OCI-LY7 (cell line): ENCODE measurements at regions not wholly inside any gene's neighbourhood (a gene's known extent, or its start where the extent isn't known, plus 50 kb on each side); places are given as distances from the start of the nearest gene placed in this dataset.

ENCODE experiments used
- BruUV-seq: library from RNA; stranded (reverse); fragments of 400-500 nt; replicated peaks from 2 replicates; lab custom pipeline; 2021; lab: Mats Ljungman, UMichigan
- CTCF ChIA-PET: fragments of 300-600 bp; sonication (Branson Sonifier 250); formaldehyde crosslinking; loops from one replicate; lab custom pipeline; 2022; ENCODE audit warnings: antibody characterized with exemption; ENCODE audit not compliant: unreplicated experiment; lab: Charles Lee
- POLR2A ChIA-PET: fragments of 300-600 bp; sonication (Branson Sonifier 250); formaldehyde crosslinking; loops from one replicate; lab custom pipeline; 2022; ENCODE audit warnings: antibody characterized with exemption; lab: Charles Lee
- DNase-seq: peaks from one replicate; pipeline ENCODE4 v3.0.0-alpha.2; 2015; ENCODE audit warnings: low spot score
- H2AFZ ChIP-seq: fragments of 200-600 bp; sonication (generic), shearing (Covaris generic); 2 replicates; pipeline ENCODE4 v1.6.1; 2014; ENCODE audit warnings: mild to moderate bottlenecking, antibody characterized with exemption, low read length, moderate library complexity
- H3K27ac ChIP-seq: fragments of 200-600 bp; sonication (generic); 2 replicates; pipeline ENCODE4 v1.5.1; 2014; ENCODE audit warnings: mixed run types, low read depth, mild to moderate bottlenecking, moderate library complexity, low read length, inconsistent platforms; ENCODE audit not compliant: poor library complexity, severe bottlenecking
- H3K36me3 ChIP-seq: fragments of 200-600 bp; sonication (generic); 2 replicates; pipeline ENCODE4 v1.6.1; 2014; ENCODE audit warnings: mild to moderate bottlenecking, antibody characterized with exemption, low read length, moderate library complexity, mixed read lengths; ENCODE audit not compliant: insufficient read depth
- H3K4me1 ChIP-seq: fragments of 200-600 bp; sonication (generic); 2 replicates; pipeline ENCODE4 v1.5.1; 2014; ENCODE audit warnings: mild to moderate bottlenecking, low read length; ENCODE audit not compliant: insufficient read depth, poor library complexity, severe bottlenecking
- H3K4me2 ChIP-seq: fragments of 200-600 bp; sonication (generic); 2 replicates; pipeline ENCODE4 v1.6.1; 2014; ENCODE audit warnings: mild to moderate bottlenecking, low read length
- H3K4me3 ChIP-seq: fragments of 200-600 bp; sonication (generic); 2 replicates; pipeline ENCODE4 v1.5.1; 2014; ENCODE audit warnings: mild to moderate bottlenecking, low read depth, low read length; ENCODE audit not compliant: poor library complexity, severe bottlenecking
- H3K79me2 ChIP-seq: fragments of 200-600 bp; sonication (generic); 2 replicates; pipeline ENCODE4 v1.6.1; 2016; ENCODE audit warnings: low read depth, mild to moderate bottlenecking, low read length, moderate library complexity, mixed read lengths; ENCODE audit not compliant: insufficient read depth
- H3K9me2 ChIP-seq: fragments of 200-600 bp; sonication (generic); 2 replicates; pipeline ENCODE4 v1.6.1; 2016; ENCODE audit warnings: mild to moderate bottlenecking, low read length, mixed read lengths; ENCODE audit not compliant: insufficient read depth
- H3K9me3 ChIP-seq: fragments of 200-600 bp; sonication (generic); 2 replicates; pipeline ENCODE4 v1.6.1; 2014; ENCODE audit warnings: mild to moderate bottlenecking, mixed run types, low read length, mixed read lengths
- H4K20me1 ChIP-seq: fragments of 200-600 bp; sonication (generic); 2 replicates; pipeline ENCODE4 v1.6.1; 2014; ENCODE audit warnings: mild to moderate bottlenecking, antibody characterized with exemption, low read length, moderate library complexity, mixed read lengths; ENCODE audit not compliant: insufficient read depth
- CTCF ChIP-seq: fragments of 200-600 bp; sonication (generic); conservative IDR thresholded peaks from 2 replicates; pipeline ENCODE4 v1.5.1; 2014; ENCODE audit warnings: mild to moderate bottlenecking, antibody characterized with exemption, low read length, moderate library complexity, mixed read lengths
- EZH2phosphoT487 ChIP-seq: fragments of 200-600 bp; sonication (generic); IDR thresholded peaks from 2 replicates; pipeline ENCODE4 v1.6.1; 2018; ENCODE audit warnings: low read depth, borderline replicate concordance, mild to moderate bottlenecking, mixed run types, antibody characterized with exemption, low read length, moderate library complexity, mixed read lengths
- intact Hi-C: fragments of 100-400 bp; cut with micrococcal nuclease; formaldehyde crosslinking; loops from one replicate; pipeline ENCODE4 v1.10.0; 2022; ENCODE audit not compliant: unreplicated experiment

GRCh38 chr7:26930845-26931244 lies 66.5 kb upstream of the SKAP2 start:
- no TSS peak for BruUV-seq
- H2AFZ ChIP-seq: no peak overlapping the region
- H4K20me1 ChIP-seq: no peaks in the 10 kb centered on the region
- POLR2A ChIA-PET: interaction anchor here (0.7 kb wide), 1 partner anchor 71 kb away, joined by 10 read pairs; no protein-coding TSS in a partner anchor
- intact Hi-C loops: no loop called here
- no peaks in the 10 kb centered on the region for H3K9me2 ChIP-seq
- no peak overlapping the region for H3K4me2 ChIP-seq
- H3K36me3 ChIP-seq: no peaks in the 10 kb centered on the region
- DNase-seq: no peak
- no peak overlapping the region for H3K4me3 ChIP-seq
- CTCF ChIA-PET: no interaction called here
- H3K27ac ChIP-seq: no peak overlapping the region
- H3K4me1 ChIP-seq: no peaks in the 10 kb centered on the region
- no peaks in the 10 kb centered on the region for H3K79me2 ChIP-seq
- TF ChIP-seq CTCF (no peak), EZH2phosphoT487 (no peak)
- H3K9me3 ChIP-seq: no peaks in the 10 kb centered on the region

- Histone ChIP-seq H3K27ac (no peak overlapping the region), H3K4me1 (no peaks in the 10 kb centered on the region), H3K36me3 (no peaks in the 10 kb centered on the region), H3K9me3 (no peaks in the 10 kb centered on the region), H3K9me2 (no peaks in the 10 kb centered on the region), H3K79me2 (no peaks in the 10 kb centered on the region), H3K4me2 (no peak overlapping the region), H3K4me3 (no peak overlapping the region), H2AFZ (no peak overlapping the region), H4K20me1 (no peaks in the 10 kb centered on the region)
- ChIA-PET CTCF (interaction anchor here (0.6 kb wide), 1 partner anchor 211 kb away, joined by 3 read pairs; no protein-coding TSS in a partner anchor), POLR2A (no interaction called here)
- no peak for DNase-seq
- no TSS peak for BruUV-seq
- intact Hi-C loops: no loop called here
- TF ChIP-seq EZH2phosphoT487: no peak
- no peak for TF ChIP-seq CTCF
Observed at GRCh38 chr7:26930201-26930600, 65.8 kb upstream of the SKAP2 start.

GRCh38 chr7:26928703-26929347 lies 64.4 kb upstream of the SKAP2 start:
- no peak overlapping the region for H3K27ac ChIP-seq
- BruUV-seq: no TSS peak
- no peaks in the 10 kb centered on the region for H3K9me3 ChIP-seq
- POLR2A ChIA-PET: no interaction called here
- CTCF ChIA-PET: no interaction called here
- no peak overlapping the region for H2AFZ ChIP-seq
- H3K79me2 ChIP-seq: no peaks in the 10 kb centered on the region
- no peaks in the 10 kb centered on the region for H3K36me3 ChIP-seq
- H3K4me1 ChIP-seq: no peaks in the 10 kb centered on the region
- H3K4me3 ChIP-seq: no peak overlapping the region
- TF ChIP-seq CTCF (no peak), EZH2phosphoT487 (no peak)
- no peaks in the 10 kb centered on the region for H3K9me2 ChIP-seq
- no peak overlapping the region for H3K4me2 ChIP-seq
- intact Hi-C loops: no loop called here
- no peaks in the 10 kb centered on the region for H4K20me1 ChIP-seq
- DNase-seq: no peak
